ENCODE measurements at regions not wholly inside any gene's neighbourhood (a gene's known extent, or its start where the extent isn't known, plus 50 kb on each side); places are given as distances from the start of the nearest gene placed in this dataset.

DNA sequence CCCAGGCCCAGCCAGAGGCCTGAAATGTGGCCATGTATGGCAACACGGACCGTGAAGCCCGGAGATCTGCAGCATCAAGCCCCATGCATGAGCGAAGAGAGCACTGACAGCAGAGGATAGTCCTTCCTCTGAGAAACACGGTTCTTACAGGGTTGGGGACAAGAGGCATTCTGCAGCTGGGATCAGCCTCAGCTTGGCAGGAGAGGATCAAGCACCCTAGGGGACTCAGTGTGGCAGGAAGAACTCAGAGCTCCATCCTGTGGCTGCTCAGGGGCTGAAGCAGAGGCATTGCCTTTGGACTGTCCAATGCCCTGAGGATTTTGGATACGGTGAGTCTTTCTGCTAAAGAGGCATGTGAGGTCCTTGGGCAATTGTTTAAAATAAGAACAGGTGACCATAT is 368.7 kb downstream of the ZNF516 start:
- no peak for DNase-seq (ENCODE audit: low read depth)

DNA sequence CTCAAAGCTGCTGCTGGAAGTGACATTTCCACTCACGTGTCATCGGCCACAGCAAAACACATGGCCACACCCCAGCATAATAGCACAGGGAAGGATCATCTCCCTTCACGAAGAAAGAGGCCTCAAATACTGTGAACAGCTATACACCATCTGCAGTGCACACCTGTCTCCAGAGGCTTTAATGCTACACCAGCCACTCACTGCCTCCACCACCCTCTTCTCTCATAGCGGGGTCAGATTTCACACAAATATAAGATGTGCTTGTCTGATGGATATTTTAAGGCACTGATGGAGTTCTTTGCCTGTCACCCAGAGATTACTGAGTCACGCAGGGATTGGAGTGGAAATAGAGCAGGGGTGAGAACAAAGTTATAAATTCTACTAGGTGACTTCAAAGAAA is 374.0 kb downstream of the ZNF516 start:
- DNase-seq (ENCODE audit: low read depth) = no peak

DNA sequence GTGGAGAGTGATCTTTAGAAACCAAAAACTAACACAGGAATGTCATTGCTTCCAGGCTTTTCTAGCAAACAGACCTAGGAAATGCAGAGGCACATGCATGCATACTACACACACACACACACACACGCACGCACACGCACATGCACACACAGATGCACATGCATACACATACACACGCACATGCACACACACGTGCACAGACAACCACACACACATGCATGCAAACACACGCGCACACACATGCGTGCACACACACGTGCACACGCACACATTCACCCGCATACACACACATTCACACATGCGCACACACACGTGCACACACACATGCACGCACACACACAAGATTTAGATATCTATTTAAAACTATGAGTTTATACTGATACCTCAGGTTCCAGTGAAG is 379.5 kb downstream of the ZNF516 start:
- DNase-seq (ENCODE audit: low read depth) = no peak

DNA sequence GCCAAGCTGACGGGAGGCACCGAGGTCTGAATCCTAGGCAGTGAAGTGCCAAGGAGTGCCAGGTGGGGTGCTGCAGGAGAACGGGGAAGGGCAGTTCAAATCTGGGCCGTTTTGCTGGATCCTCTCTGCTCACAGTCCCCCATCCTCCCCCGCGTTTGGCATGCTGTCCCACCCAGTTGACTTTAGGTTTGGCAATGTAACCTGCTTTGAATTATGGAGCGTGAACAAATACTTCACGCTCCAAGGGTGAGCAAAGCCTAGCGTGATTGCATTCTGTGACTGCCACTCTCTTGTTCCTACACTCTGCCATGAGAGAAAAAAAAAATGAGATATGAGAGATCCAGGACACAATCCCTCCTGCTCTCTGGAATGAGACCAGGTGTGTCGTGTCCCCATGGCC is 381.9 kb downstream of the ZNF516 start:
- no peak for DNase-seq (ENCODE audit: low read depth)

DNA sequence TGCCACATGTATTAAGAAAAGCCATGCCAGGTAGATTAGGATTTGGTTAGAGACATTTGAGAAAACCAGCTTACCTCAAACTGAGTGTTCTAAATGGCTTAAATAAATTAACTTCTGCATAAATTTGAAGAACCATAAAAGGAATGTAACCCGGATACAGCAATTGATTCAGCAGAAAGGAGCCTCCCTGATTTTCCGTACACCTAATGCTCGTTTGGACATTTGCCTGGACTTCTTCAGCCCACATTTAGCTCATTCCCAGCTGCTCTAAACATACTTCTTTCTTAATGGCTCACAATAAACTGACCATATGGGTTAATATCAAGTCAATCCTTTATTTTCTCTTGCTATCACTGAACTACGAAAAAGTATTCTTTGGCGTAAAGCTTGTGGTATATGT is 392.4 kb downstream of the ZNF516 start:
- DNase-seq (ENCODE audit: low read depth) = no peak

DNA sequence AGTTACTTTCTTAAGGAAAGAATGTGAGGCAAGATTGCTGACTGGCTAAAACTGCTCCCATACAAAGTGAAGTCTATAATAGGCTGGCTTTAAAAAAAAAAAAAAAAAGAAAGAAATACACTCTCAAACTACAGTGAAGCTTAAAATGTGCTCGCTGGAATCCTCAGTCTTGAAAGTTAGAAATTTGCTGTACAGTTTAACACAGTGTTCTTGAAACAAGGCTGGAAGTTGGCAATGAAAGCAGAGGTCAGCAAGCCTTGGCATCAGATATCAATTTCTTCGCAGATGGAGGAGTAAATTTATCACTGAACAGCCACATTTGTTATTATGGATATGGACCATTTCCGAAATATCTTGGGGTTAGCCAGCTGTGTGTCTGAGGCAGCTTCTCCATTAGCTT is 392.9 kb downstream of the ZNF516 start:
- no peak for DNase-seq (ENCODE audit: low read depth)

DNA sequence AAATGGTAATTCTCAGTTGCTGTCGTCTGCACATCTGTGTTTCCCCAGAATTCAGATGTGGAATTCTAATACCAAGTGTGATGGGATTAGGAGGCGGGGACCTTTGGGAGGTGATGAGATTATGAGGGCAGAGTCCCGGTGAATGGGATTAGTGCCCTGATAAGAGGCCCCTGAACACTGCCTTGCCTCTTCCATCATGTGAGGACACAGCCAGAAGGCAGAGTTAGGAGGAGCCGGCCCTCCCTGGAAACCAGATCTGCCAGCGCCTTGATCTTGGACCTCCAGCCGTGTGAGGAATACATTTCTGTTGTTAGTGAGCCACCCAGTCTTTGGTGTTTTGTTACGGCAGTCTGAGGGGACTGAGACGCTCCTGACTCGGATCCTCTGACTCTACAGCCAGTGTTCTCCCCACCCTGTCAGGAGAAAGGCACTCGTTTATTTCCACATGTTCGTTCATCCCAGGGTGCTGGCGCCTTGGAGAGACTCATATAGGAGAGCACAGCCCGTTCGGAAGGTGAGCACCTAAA is 395.0 kb downstream of the ZNF516 start:
- DNase-seq (ENCODE audit: low read depth) = no peak

DNA sequence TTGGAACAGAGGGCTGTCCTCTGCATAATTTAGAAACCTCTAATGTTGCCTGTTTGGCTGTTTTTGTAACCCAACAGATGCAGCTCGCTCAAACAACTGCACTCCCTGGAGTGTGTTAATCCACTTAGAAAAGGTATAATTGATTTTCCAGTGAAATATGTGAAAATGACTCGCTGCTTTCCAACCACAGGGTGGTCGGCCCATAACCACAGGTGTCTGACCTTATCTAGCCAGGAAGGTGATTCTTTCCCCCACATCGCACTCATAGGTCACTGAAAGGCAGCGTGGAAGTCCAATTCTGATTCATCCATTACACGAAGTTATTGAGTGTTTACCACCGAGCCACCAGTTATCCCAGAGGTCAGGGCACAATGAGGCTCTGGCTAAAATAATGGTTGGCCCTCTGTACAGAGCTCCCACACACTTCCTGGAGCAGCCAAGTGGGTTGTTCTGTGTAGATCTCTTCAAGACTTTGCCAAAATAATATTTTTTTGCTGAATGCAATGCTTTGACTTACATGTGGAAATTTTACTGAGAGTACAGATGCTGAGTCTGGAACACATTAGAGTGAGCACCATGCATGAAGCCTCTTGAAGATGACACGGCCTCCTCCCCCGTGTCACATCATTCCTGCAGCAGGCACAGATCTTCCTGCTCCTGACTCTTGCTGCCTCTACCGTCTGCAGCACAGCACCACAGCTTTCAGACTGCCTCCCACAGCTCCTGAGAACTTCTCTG is 396.2 kb downstream of the ZNF516 start:
- no peak for DNase-seq (ENCODE audit: low read depth)

DNA sequence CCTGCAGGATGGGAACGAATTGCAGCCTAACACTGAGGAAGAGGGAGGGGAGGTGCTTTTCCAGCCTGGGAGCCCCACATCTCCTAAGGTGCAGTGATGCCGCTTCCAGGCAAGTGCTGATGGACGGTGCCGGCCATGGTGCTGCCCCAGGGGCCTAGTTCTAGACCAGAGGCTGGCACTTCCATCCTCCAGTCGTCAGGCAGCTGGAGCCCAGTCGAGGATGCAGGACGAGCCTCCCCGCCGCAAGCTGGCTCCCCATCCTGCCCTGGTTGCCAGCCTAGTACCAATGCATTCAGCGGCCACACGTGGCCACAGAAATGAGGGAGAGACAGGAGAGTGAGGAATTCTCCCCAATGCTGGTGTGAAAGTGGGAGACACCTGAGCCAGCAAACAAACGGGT is 413.5 kb downstream of the ZNF516 start:
- DNase-seq (ENCODE audit: low read depth) = no peak

DNA sequence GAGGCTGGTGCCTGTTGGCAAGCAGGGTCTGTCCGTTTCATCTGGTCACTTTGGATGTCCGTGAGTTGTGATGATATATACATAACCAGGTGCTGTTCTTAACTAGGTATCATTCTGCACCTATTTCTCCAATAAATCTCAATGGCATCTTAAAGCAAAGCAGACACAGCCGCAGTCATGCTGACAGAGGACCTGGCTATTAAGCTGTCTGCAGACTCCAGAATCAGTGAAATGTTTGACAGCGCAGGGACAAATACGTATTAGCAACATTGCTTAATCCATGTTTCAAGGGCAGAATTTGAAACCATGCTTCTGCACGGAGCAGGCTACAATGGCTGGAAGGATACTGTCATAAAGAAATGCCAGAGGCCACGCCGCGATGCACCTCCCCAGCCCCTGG is 414.6 kb downstream of the ZNF516 start:
- no peak for DNase-seq (ENCODE audit: low read depth)

DNA sequence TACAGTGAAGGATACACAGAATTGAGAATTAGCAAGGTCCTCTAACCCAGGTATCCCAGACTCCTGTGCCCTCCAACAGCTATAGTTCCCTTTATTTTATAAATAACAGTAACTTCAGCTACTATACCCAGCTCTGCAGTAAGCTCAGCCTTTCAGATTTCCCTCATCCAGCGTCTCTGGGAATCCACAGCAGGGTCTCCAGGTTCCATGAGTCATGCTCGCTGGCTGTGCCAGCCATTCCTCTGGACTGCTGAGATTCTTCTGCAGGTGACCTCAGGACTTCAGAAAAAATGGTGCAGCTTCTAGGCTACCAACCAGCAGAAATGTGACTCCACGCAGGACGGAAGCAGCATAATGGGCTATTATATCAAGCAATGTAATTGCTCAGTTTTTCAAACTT is 419.3 kb downstream of the ZNF516 start:
- DNase-seq (ENCODE audit: low read depth) = no peak

DNA sequence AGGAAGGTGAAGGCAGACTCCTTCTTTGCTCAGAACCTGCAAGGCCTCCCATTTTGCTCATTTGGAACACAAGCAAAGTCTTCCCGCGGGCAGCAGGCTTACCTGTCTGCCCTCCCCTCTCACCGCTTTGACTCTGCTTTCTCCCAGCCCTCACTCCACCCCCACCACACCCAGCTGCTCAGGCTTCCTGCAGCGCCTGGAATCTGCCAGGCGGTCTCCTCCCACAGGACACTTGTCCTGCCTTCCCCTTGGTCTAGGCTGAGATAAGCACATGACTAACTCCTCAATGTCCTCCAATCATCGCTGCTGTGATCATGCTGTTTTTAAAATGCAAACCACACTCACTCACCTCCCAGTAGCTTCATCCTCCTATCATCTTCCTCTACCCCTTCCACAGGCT is 430.0 kb downstream of the ZNF516 start:
- no peak for DNase-seq (ENCODE audit: low read depth)

DNA sequence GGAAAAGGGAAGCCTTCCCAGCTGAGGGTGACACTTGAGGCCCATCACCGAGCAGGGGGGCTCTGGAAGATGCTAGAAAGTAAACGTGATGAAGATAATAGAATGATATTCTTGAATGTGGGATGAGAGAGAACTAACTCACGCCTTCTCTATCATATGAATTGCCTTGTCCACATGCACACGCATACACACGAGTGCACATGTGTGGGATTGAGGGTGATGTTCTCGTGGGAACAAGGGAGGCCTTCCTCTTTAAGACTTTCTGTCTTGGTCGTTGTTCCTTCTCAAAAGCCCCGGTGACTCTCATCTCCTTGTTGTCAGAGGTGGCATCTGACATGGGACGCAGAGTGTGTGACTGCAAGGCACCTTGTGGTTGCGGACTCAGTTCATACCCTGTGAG is 436.9 kb downstream of the ZNF516 start:
- DNase-seq (ENCODE audit: low read depth) = no peak

DNA sequence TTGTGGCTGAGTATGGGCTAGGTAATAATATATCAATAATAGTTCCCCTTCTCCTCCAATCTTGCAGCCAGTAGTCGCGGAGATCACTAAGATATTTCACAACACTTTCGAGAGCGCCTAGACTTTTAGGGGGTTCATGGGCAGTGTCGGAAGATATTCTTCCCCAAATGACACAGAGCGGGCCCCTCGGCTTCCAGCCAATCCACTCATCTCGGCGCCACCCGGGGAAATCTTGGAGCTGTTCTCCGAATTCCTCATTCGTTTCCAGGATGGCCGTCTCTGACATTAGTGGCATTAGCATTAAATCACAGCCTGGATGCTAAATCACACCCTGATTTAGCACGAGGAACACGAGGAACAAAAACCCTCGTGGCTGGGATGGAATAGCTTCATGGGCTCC is 437.7 kb downstream of the ZNF516 start:
- DNase-seq (ENCODE audit: low read depth) = no peak

DNA sequence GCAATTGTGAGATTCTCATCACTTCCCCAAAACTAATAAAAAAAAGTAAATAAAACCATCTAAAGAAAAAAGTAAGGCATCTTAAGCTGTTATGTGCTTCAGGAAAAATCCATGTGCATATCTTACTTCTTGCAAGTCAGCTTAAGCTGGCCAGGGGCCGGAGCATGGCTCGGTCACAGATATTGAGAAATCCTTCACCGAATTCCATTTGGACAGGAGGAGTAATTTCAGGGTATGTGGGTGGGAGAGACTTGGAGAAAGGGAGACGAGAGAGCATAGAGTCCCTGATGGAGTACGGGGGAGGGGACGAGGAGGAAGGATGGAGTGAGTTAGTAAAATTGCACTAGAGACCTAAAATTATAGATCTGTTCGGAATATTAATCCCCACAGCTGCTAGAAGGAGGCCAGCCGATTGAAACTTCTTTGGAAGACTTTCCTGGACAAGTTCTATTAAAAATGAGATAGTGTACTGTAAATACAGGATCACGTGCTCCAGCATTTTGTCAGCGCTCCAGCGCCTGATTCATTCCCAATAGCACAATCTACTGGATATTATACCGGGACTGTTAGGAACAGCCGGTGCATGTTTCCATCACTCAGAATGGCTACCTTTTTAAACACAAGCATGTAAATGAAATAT is 438.5 kb downstream of the ZNF516 start:
- DNase-seq (ENCODE audit: low read depth) = no peak

DNA sequence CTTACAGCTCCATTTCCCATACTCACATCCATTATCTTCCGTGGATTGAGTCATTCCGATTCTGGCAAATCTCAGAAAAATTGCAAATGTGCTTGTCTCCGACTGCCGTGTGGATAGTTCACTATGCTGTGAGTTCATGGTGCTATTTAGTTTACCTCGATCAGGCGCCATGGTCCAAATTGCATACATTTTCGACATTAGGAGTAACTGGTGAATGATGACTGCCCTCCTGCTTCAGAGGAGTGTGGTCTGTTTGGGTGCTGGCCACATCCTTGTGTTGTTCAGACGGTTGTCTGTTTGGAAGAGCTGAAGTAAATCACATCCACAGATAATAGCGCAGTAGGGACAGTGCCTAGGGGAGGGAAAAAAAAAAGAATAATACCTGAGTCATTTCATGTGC is 439.5 kb downstream of the ZNF516 start:
- no peak for DNase-seq (ENCODE audit: low read depth)

DNA sequence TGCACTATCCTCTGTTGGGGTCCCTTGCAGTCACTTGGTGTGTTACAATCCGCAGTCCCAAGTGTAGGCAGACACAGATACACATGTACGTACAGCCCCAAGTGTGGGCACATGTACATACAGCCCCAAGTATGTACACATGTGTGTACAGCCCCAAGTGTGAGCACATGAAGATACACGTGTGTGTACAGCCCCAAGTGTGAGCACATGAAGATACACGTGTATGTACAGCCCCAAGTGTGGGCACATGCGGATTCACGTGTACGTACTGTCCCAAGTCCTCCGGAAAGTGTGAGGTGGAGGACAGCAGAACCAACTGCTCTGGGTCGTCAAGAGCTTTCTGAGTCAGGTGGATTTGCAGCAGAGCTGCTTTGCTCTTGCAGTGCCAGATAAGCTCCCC is 440.0 kb downstream of the ZNF516 start:
- DNase-seq (ENCODE audit: low read depth) = no peak

DNA sequence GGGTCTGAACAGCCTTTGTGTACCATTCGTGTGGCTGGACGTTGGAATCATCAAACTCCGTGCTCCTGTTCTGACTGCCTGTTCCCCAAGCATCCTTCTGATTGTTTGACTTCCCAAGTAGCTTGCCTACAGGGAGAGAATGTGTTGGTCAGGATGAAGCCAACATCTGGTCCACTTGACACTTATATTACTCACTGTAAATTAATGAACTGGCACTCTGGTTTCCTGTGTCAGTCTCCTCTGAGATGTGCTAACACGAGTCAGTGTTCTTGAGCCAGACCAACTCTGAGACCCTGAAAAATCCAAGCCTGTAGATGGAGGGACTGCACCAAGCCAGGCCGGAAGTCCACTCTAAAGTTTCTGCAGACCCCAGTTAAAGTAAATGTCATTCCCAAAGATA is 440.9 kb downstream of the ZNF516 start:
- DNase-seq (ENCODE audit: low read depth) = no peak

DNA sequence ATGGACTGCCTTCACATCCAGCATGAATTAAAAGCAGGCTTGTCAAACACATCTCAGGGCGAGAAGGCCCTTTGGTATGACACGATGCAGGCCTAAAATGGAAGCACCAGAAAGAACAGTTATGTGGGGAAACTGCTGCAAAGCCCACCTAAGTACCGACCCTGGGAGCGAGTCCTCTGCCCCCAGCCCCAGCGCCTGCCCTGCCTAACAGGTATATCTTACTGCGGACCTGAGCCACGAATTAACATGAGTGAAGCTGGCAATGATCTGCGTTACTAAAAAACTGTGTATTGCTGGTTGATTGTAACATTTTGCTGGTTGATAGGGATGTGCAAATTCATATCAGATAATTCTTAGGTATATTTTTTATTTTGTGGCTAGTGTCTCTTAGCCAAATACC is 441.5 kb downstream of the ZNF516 start:
- DNase-seq (ENCODE audit: low read depth) = no peak

DNA sequence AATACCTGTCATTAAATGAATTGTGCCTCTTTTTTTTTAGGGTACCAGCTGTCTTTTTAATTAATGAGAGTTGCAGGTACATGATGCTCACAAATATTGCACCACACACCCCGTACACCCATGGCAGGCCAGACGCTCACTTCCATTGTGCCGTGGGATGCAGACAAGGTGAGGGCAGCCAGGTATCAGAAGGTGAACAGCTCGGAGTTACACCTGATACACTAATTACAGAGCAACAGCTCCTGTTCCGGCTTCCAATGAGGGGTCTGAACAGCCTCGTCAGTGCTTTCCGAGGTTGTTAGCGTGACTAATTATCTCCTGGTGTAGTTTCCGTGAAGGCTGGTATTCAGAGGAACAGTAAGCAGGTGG is 442.8 kb downstream of the ZNF516 start:
- DNase-seq (ENCODE audit: low read depth) = no peak

DNA sequence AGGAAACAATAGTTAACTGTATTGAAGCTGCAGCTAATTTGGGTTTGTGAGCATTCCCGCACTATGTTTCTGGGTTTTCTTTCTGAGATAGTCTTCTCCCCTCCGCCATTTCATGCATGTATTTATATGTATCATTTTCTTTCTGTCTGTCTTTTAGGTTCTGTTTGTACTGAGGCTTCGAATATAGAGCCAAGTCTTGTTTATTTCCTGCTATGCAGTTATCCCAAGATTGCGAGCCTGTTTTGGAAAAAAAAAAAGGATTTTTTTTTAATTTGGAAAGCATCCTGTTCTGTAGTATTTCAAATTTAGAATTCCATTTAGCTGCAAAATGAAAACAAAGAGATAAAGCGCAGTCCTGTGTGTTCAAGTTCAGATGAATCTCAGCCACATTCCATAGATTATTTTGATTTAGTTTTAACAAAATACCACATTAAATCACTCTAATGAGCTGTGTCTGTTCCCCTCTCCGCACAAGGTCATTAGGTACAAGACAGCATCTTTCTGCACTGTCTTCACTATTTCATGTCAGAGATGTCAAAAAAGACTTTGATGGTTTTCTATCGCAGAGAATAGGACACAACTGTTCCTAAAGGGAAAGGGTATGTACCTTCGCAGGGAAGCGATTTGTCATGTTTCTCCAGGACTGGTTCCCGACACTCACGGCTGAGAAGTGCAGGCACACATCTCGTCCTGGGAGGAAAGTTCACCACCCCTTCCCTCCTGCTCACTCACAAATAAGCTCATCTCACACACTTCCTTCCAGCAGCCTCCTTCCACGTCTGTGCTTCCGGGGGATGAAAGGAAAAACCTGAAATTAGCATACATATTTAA is 443.4 kb downstream of the ZNF516 start:
- DNase-seq (ENCODE audit: low read depth) = no peak

DNA sequence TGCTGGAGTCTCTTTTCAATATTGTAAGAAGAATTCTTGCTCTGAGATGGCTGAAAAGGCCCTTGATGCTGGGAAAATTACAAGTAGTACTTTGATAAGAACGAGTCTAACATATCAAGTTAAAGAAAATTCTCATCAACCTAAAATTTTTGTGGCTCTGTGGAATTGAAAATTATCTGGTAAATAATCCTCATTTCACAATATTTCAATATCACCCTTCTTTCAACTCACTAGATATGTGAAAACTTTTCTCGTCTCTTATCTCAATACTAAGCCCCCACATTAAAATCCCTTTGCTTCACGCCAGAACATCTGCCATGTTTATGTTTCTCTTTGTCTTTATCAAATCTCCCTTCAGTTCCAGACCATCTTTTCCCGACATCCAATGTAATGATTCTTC is 448.8 kb downstream of the ZNF516 start:
- DNase-seq (ENCODE audit: low read depth) = no peak

DNA sequence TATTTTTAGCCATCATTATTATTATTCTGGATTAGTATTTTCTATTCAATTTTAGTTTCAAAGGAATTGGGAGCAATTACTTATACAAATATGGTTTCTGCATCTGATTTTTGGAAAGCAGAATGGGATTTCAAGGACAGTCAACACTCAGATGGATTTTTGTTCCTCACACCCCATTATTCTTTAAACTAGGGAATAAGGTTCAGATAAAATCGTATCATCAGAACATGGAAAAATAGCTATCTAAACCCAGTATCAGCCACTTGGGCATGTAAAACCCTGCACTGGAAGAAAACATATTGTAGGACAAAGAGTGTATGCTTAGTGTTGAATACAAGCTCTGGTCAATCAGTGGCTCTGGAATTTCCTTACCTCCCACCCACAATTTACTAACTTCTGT is 452.5 kb downstream of the ZNF516 start:
- no peak for DNase-seq (ENCODE audit: low read depth)
